AG04450 (cell line): ENCODE measurements at regions not wholly inside any gene's neighbourhood (a gene's known extent, or its start where the extent isn't known, plus 50 kb on each side); places are given as distances from the start of the nearest gene placed in this dataset.

ENCODE experiments used
- CTCF ChIA-PET: fragments of 300-600, 350-600 bp; formaldehyde crosslinking; extraction: SDS; loops from one replicate; lab custom pipeline; 2022; ENCODE audit warnings: antibody characterized with exemption, inconsistent platforms; lab: Charles Lee
- POLR2A ChIA-PET: fragments of 350-600 bp; formaldehyde crosslinking; extraction: SDS; loops from one replicate; lab custom pipeline; 2021; ENCODE audit warnings: antibody characterized with exemption, inconsistent platforms; lab: Yijun Ruan, JAX
- DNase-seq: peaks from one replicate; pipeline ENCODE4 v3.0.0-alpha.2; 2011; ENCODE audit warnings: low read depth, low spot score
- H3K27ac ChIP-seq: one replicate; pipeline ENCODE4 v1.5.1; 2012; ENCODE audit warnings: low read depth, low read length, control low read depth
- H3K27me3 ChIP-seq: one replicate; pipeline ENCODE4 v1.6.0; 2012; ENCODE audit warnings: low read length; ENCODE audit not compliant: control insufficient read depth, insufficient read depth
- H3K4me3 ChIP-seq: 2 replicates; pipeline ENCODE4 v1.5.1; 2011; ENCODE audit warnings: mild to moderate bottlenecking, low read depth, low read length, control low read depth
- H3K9me3 ChIP-seq: 2 replicates; pipeline ENCODE4 v1.5.1; 2012; ENCODE audit warnings: low read length; ENCODE audit not compliant: control insufficient read depth, insufficient read depth
- TF ChIP-seq, protein P1 (sequence below): IDR thresholded peaks from 2 replicates; pipeline ENCODE4 v1.5.1; 2011; ENCODE audit warnings: low read depth, low read length, control low read depth, inconsistent platforms

DNA sequence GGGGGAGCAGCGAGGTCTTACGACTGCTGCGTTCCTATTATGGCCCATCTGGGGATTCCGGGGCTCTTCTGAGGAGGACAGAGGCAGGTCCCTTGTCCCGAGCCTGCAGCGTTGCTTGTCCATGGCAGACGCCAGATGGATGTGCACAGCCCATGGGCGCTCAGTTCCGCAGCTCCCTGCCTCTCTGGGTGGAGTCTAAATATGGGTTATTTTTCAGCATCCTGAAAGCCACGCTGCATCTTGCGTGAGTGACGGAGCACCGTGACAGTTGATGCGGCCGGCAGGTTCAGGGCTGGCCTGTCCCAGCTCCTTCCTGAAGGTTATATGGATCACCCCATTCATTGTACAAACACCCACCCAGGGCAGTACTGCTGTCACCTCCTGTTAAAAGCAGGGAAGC, 1169.4 kb downstream of the BRD1 start:
- H3K4me3 ChIP-seq, result no peak overlapping the region
- no peak overlapping the region for H3K27ac ChIP-seq
- DNase-seq, result no peak
- TF ChIP-seq, protein P1, sequence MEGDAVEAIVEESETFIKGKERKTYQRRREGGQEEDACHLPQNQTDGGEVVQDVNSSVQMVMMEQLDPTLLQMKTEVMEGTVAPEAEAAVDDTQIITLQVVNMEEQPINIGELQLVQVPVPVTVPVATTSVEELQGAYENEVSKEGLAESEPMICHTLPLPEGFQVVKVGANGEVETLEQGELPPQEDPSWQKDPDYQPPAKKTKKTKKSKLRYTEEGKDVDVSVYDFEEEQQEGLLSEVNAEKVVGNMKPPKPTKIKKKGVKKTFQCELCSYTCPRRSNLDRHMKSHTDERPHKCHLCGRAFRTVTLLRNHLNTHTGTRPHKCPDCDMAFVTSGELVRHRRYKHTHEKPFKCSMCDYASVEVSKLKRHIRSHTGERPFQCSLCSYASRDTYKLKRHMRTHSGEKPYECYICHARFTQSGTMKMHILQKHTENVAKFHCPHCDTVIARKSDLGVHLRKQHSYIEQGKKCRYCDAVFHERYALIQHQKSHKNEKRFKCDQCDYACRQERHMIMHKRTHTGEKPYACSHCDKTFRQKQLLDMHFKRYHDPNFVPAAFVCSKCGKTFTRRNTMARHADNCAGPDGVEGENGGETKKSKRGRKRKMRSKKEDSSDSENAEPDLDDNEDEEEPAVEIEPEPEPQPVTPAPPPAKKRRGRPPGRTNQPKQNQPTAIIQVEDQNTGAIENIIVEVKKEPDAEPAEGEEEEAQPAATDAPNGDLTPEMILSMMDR, result no peak
- no peaks in the 10 kb centered on the region for H3K27me3 ChIP-seq
- peaks cover 88% of the 10 kb centered on the region for H3K9me3 ChIP-seq
- ChIA-PET CTCF (no interaction called here), POLR2A (no interaction called here)

DNA sequence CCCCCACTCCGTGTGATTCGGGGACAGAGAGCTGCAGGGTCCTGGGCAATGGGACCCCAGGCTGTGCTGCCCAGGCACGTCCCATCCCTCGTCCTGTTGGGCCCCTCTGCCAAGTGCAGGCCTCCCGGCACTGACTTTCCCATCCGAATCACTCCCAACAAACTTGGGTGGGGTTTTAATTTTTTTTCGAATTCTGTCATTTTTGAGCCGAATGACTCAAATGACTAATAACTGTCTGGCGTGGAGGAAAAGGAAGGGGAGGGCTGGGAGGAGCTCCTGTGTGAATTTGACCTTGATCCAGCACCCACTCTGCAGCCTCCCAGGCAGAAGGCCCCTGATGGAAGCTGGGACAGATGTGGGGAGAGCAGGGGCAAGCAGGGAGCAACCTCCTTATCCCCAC, 1173.2 kb downstream of the BRD1 start:
- Histone ChIP-seq H3K4me3 (no peak overlapping the region), H3K9me3 (peaks cover 88% of the 10 kb centered on the region), H3K27me3 (no peaks in the 10 kb centered on the region), H3K27ac (no peak overlapping the region)
- no peak for DNase-seq
- TF ChIP-seq, protein P1, result no peak
- POLR2A ChIA-PET, result no interaction called here
- CTCF ChIA-PET, result no interaction called here

DNA sequence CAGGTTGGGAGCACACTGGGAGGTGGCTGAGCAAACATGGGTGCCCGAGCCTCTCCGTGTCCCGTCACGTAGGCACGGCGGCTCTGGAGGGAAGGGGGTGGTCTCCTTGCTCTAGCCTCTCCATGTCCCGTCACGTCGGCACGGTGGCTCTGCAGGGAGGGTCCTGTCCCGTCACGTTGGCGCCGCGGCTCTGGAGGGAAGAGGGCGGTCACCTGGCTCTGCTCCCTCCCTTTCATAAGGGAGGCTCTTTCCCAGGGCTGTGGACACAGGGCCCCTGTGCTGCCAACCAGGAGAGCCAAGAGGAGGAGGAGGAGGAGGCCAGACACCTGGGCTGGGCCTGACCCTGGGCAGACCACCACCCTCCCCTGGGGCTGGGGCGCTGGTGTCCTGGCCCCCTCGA, 1173.7 kb downstream of the BRD1 start:
- Histone ChIP-seq H3K27me3 (no peaks in the 10 kb centered on the region), H3K9me3 (peaks cover 88% of the 10 kb centered on the region), H3K4me3 (no peak overlapping the region), H3K27ac (no peak overlapping the region)
- ChIA-PET POLR2A (no interaction called here), CTCF (no interaction called here)
- TF ChIP-seq, protein P1, result no peak
- DNase-seq, result no peak

DNA sequence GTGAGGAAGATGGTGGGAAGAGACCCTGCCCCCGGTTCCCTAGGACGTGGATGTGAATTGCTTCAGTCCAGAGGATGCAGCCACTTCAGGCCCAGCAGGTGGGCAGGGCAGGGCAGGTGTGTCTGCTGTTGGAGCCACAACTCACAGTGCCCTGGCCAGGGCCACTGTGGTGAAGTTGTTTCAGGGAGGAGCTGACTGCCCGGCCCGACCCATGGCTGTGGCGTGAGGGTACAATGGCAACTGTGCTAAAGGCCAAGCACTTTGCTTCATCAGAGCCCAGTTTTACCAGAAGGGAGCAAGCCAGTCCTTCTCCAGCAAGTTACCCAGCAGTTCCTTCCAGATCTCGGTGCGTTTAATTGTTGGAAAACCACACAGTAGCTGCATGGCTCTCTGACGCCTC, 1174.4 kb downstream of the BRD1 start:
- Histone ChIP-seq H3K27ac (no peak overlapping the region), H3K9me3 (peaks cover 87% of the 10 kb centered on the region), H3K4me3 (no peak overlapping the region), H3K27me3 (no peaks in the 10 kb centered on the region)
- TF ChIP-seq, protein P1, result no peak
- POLR2A ChIA-PET, result no interaction called here
- CTCF ChIA-PET, result no interaction called here
- no peak for DNase-seq

DNA sequence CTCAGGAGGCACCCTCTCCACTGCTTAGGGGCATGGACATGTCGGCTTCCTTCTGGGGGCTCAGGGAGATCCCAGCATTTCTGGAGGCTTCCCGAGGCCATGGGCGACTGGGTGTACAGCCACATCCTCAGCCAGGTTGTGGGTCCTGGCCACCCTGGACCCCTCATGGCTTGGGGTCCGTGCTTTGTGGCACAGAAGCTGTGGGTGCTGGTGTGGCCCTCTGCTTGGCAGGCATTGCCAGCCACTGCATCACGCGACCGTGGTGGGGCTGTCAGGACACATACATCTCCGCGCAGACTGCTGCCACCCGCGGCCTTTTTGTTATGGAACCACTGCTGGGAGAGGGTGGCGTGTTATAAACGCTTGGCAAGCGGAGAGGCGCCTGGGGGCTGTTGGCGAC, 1174.9 kb downstream of the BRD1 start:
- TF ChIP-seq, protein P1, result no peak

More for the DNA sequence above, 1174.9 kb downstream of the BRD1 start:
- Histone ChIP-seq H3K9me3 (peaks cover 87% of the 10 kb centered on the region), H3K4me3 (no peak overlapping the region), H3K27me3 (no peaks in the 10 kb centered on the region), H3K27ac (no peak overlapping the region)
- ChIA-PET POLR2A (no interaction called here), CTCF (no interaction called here)
- DNase-seq, result no peak
